ENCODE measurements at regions not wholly inside any gene's neighbourhood (a gene's known extent, or its start where the extent isn't known, plus 50 kb on each side); places are given as distances from the start of the nearest gene placed in this dataset.

DNA sequence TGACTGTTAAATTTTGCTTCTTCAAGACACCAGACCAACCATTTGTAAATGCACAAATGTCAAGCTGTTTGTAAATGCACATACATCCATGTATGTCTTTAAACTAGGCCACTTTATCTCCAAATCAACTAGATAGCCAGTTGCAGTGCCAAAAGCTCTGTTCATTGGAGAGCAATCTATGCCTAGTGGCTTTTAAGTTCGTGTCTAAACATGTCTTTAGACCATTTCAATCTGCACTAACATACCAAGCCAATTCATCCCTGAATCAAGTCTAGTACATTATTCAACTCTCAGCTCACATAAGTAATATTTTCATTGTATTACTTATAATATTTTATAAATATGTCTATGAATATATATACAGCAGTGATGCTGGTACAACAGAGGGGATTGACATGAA, 985.9 kb downstream of the CDH18 start:
- no peak for ATAC-seq

DNA sequence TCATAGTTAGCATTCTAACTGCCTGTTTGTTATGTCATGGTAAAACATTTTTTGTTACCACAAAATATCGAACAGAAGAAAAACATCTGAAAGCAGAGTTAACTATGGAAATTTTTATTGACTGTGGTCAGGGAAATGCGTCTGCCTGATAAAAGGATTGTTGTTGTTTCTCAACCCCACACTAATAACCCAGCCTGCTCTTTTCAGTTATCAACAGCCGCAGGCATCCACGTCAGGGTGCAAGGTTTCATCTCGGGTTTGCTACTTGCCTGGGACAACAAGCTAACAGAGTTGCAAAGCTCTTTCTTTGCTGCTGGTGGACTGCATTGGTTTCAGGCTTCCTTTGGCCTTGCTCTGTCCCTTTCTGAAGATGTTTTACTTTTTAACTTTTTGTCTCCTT, 969.2 kb downstream of the CDH18 start:
- ATAC-seq, result no peak
- no peak for TF ChIP-seq RARB (CRISPR knock-in tag; IDR thresholded peaks at IDR 0.05)
- TF ChIP-seq SNAI2 (CRISPR knock-in tag; IDR thresholded peaks at IDR 0.05), result no peak
- no peak for TF ChIP-seq GLIS3 (CRISPR knock-in tag; IDR thresholded peaks at IDR 0.05)
- no peak for TF ChIP-seq TCF4 (CRISPR knock-in tag; IDR thresholded peaks at IDR 0.05; ENCODE audit: borderline replicate concordance)
- TF ChIP-seq TOX (CRISPR knock-in tag; IDR thresholded peaks at IDR 0.05; ENCODE audit: borderline replicate concordance), result no peak
- no peak for TF ChIP-seq CREB5 (CRISPR knock-in tag; IDR thresholded peaks at IDR 0.05; ENCODE audit: low read depth)
- TF ChIP-seq ZFP3 (CRISPR knock-in tag; IDR thresholded peaks at IDR 0.05), result no peak
- no peak for TF ChIP-seq OSR1 (CRISPR knock-in tag; IDR thresholded peaks at IDR 0.05)
- no peak for TF ChIP-seq POU6F1 (CRISPR knock-in tag; IDR thresholded peaks at IDR 0.05; ENCODE audit: borderline replicate concordance, low read depth)
- no peak for TF ChIP-seq ESRRG (CRISPR knock-in tag; IDR thresholded peaks at IDR 0.05)
- TF ChIP-seq CSRNP3 (CRISPR knock-in tag; IDR thresholded peaks at IDR 0.05), result no peak
- no peak for TF ChIP-seq BACH2 (CRISPR knock-in tag; IDR thresholded peaks at IDR 0.05; ENCODE audit: borderline replicate concordance)
- no peak for TF ChIP-seq PPARA (CRISPR knock-in tag; IDR thresholded peaks at IDR 0.05; ENCODE audit: borderline replicate concordance)
- TF ChIP-seq ARNTL (CRISPR knock-in tag; IDR thresholded peaks at IDR 0.05; ENCODE audit: borderline replicate concordance, low read depth), result no peak
- no peak for TF ChIP-seq ZFP30 (CRISPR knock-in tag; IDR thresholded peaks at IDR 0.05)

More for the DNA sequence above, 985.9 kb downstream of the CDH18 start:
- TF ChIP-seq BACH2 (CRISPR knock-in tag; IDR thresholded peaks at IDR 0.05; ENCODE audit: borderline replicate concordance) (no peak), ZNF565 (CRISPR knock-in tag; conservative IDR thresholded peaks at IDR 0.05; ENCODE audit: low read depth) (no peak), ZFP3 (CRISPR knock-in tag; IDR thresholded peaks at IDR 0.05) (no peak), OSR1 (CRISPR knock-in tag; IDR thresholded peaks at IDR 0.05) (no peak), GLIS3 (CRISPR knock-in tag; IDR thresholded peaks at IDR 0.05) (no peak), SNAI2 (CRISPR knock-in tag; IDR thresholded peaks at IDR 0.05) (no peak), TSHZ2 (CRISPR knock-in tag; IDR thresholded peaks at IDR 0.05) (no peak), ISL1 (CRISPR knock-in tag; IDR thresholded peaks at IDR 0.05) (no peak), CREB5 (CRISPR knock-in tag; IDR thresholded peaks at IDR 0.05; ENCODE audit: low read depth) (no peak), ESRRG (CRISPR knock-in tag; IDR thresholded peaks at IDR 0.05) (no peak), ZNF8 (CRISPR knock-in tag; IDR thresholded peaks at IDR 0.05) (no peak), ZFP30 (CRISPR knock-in tag; IDR thresholded peaks at IDR 0.05) (no peak), ZNF70 (CRISPR knock-in tag; IDR thresholded peaks at IDR 0.05) (no peak), ZC3H10 (CRISPR knock-in tag; IDR thresholded peaks at IDR 0.05) (no peak), RARB (CRISPR knock-in tag; IDR thresholded peaks at IDR 0.05) (no peak), TCF4 (CRISPR knock-in tag; IDR thresholded peaks at IDR 0.05; ENCODE audit: borderline replicate concordance) (no peak), ARNTL (CRISPR knock-in tag; IDR thresholded peaks at IDR 0.05; ENCODE audit: borderline replicate concordance, low read depth) (no peak), CSDC2 (CRISPR knock-in tag; IDR thresholded peaks at IDR 0.05) (no peak), TOX (CRISPR knock-in tag; IDR thresholded peaks at IDR 0.05; ENCODE audit: borderline replicate concordance) (no peak), POU6F1 (CRISPR knock-in tag; IDR thresholded peaks at IDR 0.05; ENCODE audit: borderline replicate concordance, low read depth) (no peak)
